ENCODE measurements at regions not wholly inside any gene's neighbourhood (a gene's known extent, or its start where the extent isn't known, plus 50 kb on each side); places are given as distances from the start of the nearest gene placed in this dataset.

DNA sequence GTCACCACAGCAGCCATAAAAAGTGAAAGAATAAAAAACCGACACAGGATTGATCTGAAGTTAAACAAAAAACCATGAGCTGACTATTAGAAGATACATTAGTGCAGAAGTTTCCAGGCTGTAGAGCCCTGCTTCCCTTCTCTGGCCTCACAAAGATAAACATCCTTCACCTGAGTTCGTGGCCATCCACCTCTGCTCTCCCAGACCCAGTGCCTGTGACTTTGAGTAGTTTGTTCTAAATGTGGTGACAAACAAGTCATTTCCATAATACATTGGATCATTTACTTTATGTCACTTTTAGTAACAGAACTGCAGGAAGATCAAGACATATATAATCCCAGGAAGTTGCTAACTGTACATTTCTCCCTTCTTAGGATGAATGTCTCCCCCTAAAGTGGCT lies 241.9 kb upstream of the MAP2 start:
- TF ChIP-seq, protein P1, sequence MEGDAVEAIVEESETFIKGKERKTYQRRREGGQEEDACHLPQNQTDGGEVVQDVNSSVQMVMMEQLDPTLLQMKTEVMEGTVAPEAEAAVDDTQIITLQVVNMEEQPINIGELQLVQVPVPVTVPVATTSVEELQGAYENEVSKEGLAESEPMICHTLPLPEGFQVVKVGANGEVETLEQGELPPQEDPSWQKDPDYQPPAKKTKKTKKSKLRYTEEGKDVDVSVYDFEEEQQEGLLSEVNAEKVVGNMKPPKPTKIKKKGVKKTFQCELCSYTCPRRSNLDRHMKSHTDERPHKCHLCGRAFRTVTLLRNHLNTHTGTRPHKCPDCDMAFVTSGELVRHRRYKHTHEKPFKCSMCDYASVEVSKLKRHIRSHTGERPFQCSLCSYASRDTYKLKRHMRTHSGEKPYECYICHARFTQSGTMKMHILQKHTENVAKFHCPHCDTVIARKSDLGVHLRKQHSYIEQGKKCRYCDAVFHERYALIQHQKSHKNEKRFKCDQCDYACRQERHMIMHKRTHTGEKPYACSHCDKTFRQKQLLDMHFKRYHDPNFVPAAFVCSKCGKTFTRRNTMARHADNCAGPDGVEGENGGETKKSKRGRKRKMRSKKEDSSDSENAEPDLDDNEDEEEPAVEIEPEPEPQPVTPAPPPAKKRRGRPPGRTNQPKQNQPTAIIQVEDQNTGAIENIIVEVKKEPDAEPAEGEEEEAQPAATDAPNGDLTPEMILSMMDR (IDR thresholded peaks at IDR 0.05; ENCODE audit: low read depth, low read length): no peak
- no peak for TF ChIP-seq POLR2A (IDR thresholded peaks at IDR 0.05; ENCODE audit: extremely low read depth, insufficient read length)

Measured in NB4 (cell line).